GM13977 (cell line): ENCODE measurements at regions not wholly inside any gene's neighbourhood (a gene's known extent, or its start where the extent isn't known, plus 50 kb on each side); places are given as distances from the start of the nearest gene placed in this dataset.

Experiments
- DNase-seq: peaks from one replicate; pipeline ENCODE4 v3.0.0; 2012; ENCODE audit warnings: low spot score
- in situ Hi-C: fragments of 300-500 bp; cut with MboI; formaldehyde crosslinking; loops from one replicate; pipeline ENCODE4 v1.12.0; 2022; ENCODE audit warnings: low sequenced_read_pairs, low pct_unique_long_range_greater_than_20kb, mixed read lengths, inconsistent platforms; ENCODE audit not compliant: unreplicated experiment
- TF ChIP-seq, protein P1 (sequence below): IDR thresholded peaks from 2 replicates; pipeline ENCODE4 v1.5.1; 2012; ENCODE audit warnings: mild to moderate bottlenecking, control low read depth; ENCODE audit not compliant: insufficient read depth; ENCODE audit errors: extremely low read depth, missing control alignments

GRCh38 chr4:4761128-4761982 is 98.1 kb upstream of the MSX1 start:
- peak; percentile 38 for DNase-seq
- in situ Hi-C loops = no loop called here
- TF ChIP-seq, protein P1, sequence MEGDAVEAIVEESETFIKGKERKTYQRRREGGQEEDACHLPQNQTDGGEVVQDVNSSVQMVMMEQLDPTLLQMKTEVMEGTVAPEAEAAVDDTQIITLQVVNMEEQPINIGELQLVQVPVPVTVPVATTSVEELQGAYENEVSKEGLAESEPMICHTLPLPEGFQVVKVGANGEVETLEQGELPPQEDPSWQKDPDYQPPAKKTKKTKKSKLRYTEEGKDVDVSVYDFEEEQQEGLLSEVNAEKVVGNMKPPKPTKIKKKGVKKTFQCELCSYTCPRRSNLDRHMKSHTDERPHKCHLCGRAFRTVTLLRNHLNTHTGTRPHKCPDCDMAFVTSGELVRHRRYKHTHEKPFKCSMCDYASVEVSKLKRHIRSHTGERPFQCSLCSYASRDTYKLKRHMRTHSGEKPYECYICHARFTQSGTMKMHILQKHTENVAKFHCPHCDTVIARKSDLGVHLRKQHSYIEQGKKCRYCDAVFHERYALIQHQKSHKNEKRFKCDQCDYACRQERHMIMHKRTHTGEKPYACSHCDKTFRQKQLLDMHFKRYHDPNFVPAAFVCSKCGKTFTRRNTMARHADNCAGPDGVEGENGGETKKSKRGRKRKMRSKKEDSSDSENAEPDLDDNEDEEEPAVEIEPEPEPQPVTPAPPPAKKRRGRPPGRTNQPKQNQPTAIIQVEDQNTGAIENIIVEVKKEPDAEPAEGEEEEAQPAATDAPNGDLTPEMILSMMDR = peak; percentile 36

DNA sequence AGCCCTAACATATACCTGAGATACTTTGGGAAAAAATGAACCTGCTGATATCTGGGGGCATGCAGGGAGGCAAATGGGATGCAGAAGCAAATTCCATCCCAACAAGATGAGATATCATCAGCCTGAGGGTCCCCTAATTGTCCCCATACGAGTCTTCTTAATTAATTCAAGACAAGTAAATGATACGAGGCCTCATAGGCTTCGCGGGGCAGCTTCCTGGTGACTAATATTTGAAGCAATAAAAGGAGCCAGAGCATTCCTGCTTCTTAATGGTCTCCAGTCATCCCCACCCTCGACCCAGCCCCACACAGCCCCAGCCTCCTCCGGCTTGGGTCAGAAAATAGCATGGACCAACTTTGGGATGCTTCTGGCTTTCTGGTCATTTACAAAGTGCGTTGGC is 99.6 kb upstream of the MSX1 start:
- TF ChIP-seq, protein P1 = no peak
- DNase-seq = no peak

DNA sequence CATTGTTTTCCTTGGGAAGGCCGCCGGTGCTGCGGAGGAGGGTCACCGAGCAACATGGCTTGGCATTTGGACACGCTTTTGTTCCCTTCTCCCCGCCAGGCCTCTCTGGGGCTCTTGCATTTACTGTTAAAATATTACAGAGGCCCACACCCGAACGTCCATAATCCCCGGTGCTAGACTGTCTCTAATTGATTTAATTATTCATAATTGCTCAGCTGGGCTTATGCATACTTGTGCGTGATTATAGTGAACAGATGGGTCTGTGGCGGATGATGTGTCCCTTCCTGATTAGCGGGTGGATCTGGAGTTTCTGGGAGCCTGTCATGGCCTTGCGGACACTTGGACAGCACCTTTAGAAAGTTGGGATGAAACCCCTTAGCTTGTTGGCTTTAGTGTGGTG is 100.2 kb upstream of the MSX1 start:
- DNase-seq = no peak
- in situ Hi-C loops = no loop called here
- TF ChIP-seq, protein P1 = no peak

More for the DNA sequence above, 99.6 kb upstream of the MSX1 start:
- in situ Hi-C loops = no loop called here

DNA sequence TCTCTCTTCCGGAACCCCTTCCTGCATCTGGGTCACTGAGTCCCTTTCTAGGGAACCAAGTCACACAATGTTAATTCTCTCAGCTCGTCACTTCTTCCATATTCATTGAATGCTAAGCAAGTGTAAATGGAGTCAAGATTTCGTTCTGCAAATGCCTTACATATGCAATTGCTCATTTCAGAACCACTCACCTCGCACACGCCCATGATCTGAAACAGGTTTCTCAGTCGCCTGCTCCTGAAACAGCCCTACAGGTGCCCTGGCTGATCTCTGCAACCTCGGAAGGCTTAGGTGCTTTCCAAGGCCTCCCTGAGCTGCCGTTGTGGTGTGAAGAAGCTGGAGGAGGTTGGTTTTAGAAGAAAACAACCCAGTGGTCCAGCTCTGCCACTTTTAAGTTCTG is 100.8 kb upstream of the MSX1 start:
- in situ Hi-C loops = no loop called here
- TF ChIP-seq, protein P1 = no peak
- peak; percentile 66 for DNase-seq

GRCh38 chr4:4755306-4755705 is 104.2 kb upstream of the MSX1 start:
- no peak for DNase-seq
- in situ Hi-C loops = no loop called here

GRCh38 chr4:4754641-4755040 is 104.8 kb upstream of the MSX1 start:
- in situ Hi-C loops = no loop called here
- no peak for DNase-seq
- TF ChIP-seq, protein P1 = no peak

More at GRCh38 chr4:4755306-4755705, 104.2 kb upstream of the MSX1 start:
- TF ChIP-seq, protein P1 = no peak
